Suppressor macrophage treated with lipopolysaccharide for 4 hours (primary cell): ENCODE measurements at regions not wholly inside any gene's neighbourhood (a gene's known extent, or its start where the extent isn't known, plus 50 kb on each side); places are given as distances from the start of the nearest gene placed in this dataset.

Source experiments
- DNase-seq: peaks from one replicate; pipeline ENCODE4 v3.0.0-alpha.2; 2020

DNA sequence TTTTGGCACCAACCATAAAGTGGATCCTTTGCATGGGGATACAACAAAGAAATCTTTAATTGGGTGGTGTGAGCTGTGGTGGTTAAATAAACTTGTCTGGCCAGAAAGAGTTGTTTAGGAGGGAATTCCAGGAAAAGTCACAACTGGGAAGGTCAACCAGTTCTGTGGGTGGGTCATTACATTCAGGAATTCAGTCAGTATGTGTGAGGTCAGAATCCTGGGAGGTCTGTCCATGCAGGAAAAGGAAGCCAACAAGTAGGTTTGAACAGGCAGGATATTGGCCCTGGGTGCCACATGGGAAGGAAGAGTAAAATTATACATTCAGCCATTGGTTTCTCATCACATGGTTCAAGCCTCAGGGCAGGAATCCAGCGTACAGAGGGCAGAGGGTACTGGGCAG lies 162.3 kb upstream of the ADAMTS5 start:
- no peak for DNase-seq

GRCh38 chr21:27126140-27126539 lies 159.3 kb upstream of the ADAMTS5 start:
- no peak for DNase-seq

DNA sequence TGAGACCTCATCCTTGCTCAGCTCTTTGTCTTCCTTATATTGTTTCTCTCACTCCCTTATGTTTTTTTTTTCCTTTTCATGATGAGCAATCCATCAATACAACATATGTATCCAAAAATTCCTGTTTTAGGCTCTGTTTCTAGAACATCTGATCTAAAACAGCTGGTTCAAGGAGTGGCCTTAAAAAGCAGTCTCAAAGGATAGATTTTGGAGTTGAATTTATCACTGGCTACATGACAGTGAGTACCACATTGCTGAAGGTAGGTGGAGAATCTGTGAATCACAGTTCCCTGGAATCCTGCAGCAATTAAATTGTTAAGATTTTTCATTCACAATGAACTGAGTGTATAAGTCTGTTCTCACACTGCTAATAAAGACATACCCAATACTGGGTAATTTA lies 155.8 kb upstream of the ADAMTS5 start:
- no peak for DNase-seq

GRCh38 chr21:27114111-27114510 lies 147.2 kb upstream of the ADAMTS5 start:
- no peak for DNase-seq

GRCh38 chr21:27112186-27112585 lies 145.3 kb upstream of the ADAMTS5 start:
- no peak for DNase-seq

DNA sequence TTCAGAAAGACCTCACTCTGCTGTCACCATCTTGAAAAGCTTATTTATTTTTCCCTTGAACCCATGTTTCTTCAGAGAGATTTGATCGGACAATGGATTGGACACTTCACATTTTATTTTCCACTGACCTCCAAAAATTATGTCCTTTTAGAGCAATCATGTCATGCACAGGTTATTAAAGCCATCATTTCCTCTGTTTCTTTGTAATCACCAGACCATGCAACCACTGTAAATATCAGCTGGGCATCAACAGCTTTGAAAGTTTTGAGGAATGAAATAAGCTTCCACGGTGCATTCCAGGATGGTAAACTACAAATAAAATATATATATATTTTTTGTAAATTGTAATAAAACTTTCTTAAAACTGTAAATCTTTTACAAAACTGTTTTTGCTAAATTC lies 144.1 kb upstream of the ADAMTS5 start:
- DNase-seq: no peak

DNA sequence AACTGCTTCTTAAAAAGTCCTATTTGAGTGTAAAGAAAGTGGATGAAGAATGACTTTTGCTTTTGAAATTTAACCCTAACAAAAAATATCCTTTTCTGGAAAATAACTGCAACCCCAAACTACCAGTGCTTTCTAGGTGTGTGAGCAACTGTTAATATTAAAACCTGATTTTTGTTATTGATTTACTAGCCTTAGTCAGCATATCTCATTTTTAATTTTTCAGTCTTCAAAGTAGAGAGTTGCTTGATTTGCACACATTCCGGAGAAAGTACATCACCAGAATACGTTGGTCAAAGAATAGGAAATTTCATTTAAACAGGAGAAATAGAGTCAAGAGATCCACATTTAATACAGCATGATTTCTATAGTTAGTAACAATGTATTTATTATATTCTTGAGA lies 141.8 kb upstream of the ADAMTS5 start:
- no peak for DNase-seq

DNA sequence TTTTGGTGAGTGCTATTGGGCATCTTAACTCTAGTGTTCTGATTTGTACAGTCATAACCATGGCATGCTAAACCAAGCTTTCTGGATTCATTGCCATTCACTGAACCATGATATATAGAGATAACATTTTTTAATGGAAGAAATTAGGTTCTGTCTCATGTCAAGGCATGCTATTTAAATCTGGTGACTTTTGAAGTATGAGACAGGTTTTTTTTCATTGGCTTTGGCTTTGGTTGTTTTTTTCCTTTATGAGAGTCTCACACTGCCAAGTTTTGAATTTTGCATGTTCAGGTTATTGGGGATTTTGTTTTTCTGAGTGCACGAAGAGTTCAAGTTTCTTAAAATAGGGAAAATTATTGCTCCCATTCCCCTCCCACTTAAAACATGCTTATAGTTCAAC lies 141.3 kb upstream of the ADAMTS5 start:
- DNase-seq: no peak

GRCh38 chr21:27104846-27105431 lies 138.1 kb upstream of the ADAMTS5 start:
- no peak for DNase-seq

DNA sequence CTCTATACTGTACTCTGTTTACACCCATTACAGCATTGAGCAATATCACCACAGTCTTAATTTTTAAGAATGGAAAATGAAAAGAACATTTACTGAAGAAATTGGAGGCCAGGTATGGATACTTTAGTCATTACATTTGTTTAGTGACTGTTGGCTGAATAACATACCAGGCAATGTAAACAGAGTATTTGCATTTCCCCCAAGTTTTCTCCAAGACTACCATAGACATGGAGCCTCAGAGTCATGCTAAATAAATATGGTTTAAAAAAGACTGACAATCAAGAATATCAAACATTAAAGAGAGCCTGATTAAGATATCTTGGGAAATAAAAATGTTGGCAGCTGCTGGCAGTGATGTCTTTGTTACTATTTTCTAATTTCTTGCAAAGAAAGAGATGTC lies 136.9 kb upstream of the ADAMTS5 start:
- no peak for DNase-seq

DNA sequence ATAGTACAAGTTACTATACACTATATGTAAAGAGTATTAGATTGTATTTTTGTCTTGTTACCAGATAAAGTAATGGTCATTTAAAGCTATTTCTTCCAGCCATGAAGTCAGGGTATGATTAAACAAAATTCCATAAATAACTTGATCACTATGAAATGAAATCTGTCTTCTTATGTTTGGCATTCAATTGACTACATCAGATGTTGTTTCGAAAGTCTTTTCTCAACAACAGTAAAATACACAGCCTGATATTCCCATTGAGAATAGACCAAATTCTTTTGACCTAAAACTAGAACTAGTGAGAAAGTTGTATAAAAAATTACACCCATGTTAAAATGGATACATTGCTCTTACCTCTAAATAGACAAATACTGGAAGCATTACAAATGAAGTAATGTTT lies 134.6 kb upstream of the ADAMTS5 start:
- DNase-seq: no peak

DNA sequence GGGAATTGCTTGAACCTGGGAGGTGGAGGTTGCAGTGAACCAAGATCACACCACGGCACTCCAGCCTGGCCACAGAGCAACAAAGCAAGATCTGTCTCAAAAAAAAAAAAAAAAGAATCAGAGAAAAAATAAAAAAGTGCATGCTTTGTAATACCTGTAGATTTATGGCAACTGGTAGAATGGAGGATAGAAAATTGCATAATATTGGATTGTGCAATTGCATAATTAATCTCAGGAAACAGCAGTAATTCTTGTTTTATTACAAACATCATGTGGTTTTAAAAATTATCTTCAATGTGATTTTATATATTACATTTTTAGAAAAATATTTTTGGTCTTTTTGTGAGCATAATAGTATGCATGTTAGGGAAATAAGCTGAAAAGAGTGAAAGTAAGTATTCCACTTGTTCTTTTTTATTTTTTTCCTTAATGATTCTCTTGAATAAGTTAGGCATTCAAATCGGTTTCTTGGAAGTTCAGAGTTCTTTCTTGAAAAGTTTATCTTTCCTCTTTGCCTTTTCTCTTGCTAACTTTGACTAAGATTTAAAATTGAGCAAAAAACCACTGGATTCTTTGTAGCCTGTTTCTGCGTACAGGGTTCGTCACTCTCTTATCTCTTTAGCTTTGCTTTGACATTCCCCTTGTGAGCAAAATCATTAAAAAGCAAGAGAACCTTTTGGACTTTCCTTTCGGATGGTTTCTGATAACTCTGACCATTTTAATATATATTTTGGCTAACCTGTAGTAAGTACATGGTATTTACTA lies 127.5 kb upstream of the ADAMTS5 start:
- DNase-seq: no peak

GRCh38 chr21:27086630-27087029 lies 119.7 kb upstream of the ADAMTS5 start:
- no peak for DNase-seq

DNA sequence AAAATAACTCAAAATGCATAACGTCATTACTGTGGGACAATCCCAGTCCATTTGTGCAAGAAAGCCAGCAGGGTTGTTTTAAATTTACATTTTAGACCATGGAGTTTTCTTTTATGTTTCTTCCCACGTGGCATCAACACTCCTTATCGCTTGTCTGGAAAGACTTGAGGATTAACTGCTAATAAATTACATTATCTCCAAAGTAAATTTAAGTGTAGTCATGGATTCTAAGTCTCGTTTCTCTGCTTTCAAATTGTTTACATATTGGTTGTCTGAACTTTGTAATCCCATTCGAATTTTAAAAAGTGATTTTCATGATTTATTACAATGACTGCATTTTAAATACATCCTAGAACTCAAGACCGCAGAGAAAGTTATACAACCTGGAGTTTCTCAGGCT lies 119.3 kb upstream of the ADAMTS5 start:
- no peak for DNase-seq

GRCh38 chr21:27085387-27085786 lies 118.5 kb upstream of the ADAMTS5 start:
- DNase-seq: no peak

DNA sequence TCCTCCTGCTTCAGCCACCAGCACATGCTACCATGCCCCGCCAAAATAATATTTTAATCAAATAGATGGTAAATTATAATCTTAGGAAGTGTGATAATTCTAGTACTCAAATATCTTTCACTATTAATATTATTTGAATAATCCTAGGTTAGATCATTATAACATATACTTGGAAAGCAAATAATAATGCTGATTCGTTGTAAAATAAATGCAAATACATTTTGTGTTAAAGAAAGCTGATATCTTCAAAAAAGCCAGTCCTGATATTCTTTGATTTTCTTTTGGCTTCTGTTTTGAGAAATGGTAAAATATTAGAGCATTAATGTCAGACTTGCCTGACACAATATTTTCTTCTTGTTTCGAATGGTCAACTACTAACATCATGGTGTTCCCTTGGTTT lies 116.3 kb upstream of the ADAMTS5 start:
- DNase-seq: no peak

GRCh38 chr21:27082431-27083010 lies 115.6 kb upstream of the ADAMTS5 start:
- DNase-seq: no peak

- DNase-seq: no peak
Measured at GRCh38 chr21:27079636-27080240, 112.8 kb upstream of the ADAMTS5 start.

DNA sequence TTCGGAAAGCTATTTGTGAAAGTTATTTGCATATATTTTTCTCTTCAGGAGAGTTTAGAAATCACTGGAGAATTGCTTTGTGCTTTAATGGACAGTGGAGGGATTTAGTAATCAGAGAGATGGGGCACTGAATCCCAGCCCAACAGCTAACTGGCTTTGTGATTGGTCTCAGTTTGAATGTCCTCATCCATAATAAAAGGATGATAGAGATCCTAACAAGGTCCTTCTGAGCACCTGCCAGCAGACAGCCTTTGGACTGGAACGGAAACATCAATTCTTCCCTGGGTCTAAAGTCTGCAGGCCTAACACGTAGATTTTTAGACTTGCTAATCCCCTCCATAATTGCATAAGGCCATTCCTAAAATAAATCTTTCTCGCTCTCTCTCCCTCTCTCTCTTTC lies 112.0 kb upstream of the ADAMTS5 start:
- no peak for DNase-seq

- no peak for DNase-seq
Measured at GRCh38 chr21:27077501-27077900, 110.6 kb upstream of the ADAMTS5 start.

DNA sequence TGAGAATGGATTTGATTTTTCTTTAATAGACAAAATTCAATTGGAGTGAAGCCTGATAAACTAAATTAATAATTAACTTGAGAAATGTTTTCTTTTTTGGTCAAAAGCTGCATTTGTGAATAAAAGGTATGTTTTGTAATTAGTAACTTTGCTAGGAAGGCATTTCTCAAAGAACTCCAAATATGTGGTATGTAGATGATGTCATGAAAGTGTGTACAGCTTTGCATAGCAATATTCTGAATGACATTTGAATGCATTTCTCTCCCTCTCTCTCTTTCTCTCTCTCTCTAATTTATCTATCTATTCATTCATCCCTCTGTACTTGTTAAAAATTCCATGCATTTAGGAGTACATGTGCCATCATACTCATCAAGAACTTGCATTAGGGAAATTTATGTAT lies 109.1 kb upstream of the ADAMTS5 start:
- no peak for DNase-seq

GRCh38 chr21:27070861-27071670 lies 104.2 kb upstream of the ADAMTS5 start:
- DNase-seq: no peak

DNA sequence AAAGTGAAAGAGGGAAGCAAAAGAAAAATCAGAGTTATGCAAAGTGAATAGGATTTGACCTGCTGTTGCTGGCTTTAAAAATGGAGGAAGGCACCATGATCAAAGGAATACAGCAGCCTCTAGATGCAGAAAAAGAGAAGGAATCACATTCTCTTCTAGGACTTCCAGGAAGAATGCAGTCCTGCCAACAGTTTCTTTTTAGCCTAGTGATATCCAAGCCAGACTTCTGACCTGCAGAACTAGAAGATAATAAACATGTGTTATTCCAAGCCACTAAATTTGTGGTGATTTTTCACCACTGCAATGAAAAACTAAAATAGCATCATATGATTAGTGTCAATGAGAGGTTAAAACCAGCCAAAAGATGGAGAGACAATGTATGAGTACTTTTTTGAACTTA lies 101.9 kb upstream of the ADAMTS5 start:
- DNase-seq: no peak
